ENCODE measurements at regions not wholly inside any gene's neighbourhood (a gene's known extent, or its start where the extent isn't known, plus 50 kb on each side); places are given as distances from the start of the nearest gene placed in this dataset.

- WGBS, 2 experiments (ENCODE audit: extremely low coverage in 2 of 2, insufficient read length in 1 of 2): no CpG with 5 or more reads among the region's 2 CpGs
- POLR2A ChIA-PET (ENCODE audit: unreplicated experiment): no interaction called here
- CTCF ChIA-PET: no interaction called here
- ATAC-seq (ENCODE audit: low read depth) (no peak), DNase-seq (no peak)
- H4K91ac ChIP-seq (ENCODE audit: insufficient read depth, low read depth, low read length): no peak overlapping the region
- H2BK20ac ChIP-seq (ENCODE audit: low read depth, low read length): no peak overlapping the region
- H3K14ac ChIP-seq (replicated peaks; ENCODE audit: low read depth, low read length): no peak overlapping the region
- H3K9me3 ChIP-seq (ENCODE audit: control insufficient read depth, insufficient read depth, low read length): no peaks in the 10 kb centered on the region
- H3K4me3 ChIP-seq (ENCODE audit: insufficient read depth, low read depth, low read length): no peak overlapping the region
- H3K4me1 ChIP-seq (ENCODE audit: control insufficient read depth, insufficient read depth, low read length): no peaks in the 10 kb centered on the region
- H4K8ac ChIP-seq (ENCODE audit: low read depth in 2 of 2, low read length in 2 of 2): no peak overlapping the region
- no peak overlapping the region for H3K23ac ChIP-seq (ENCODE audit: low read depth, low read length)
- H2BK120ac ChIP-seq (ENCODE audit: low read depth, low read length): no peak overlapping the region
- H3K27me3 ChIP-seq (ENCODE audit: control insufficient read depth, insufficient read depth, low read length): no peaks in the 10 kb centered on the region
- dilution Hi-C loops (cut with HindIII; ENCODE audit: low sequenced_read_pairs, unreplicated experiment) (no loop called here), intact Hi-C loops (cut with micrococcal nuclease) (no loop called here), in situ Hi-C loops (cut with MboI; ENCODE audit: low sequenced_read_pairs) (no loop called here)
- no peak overlapping the region for H2AFZ ChIP-seq (replicated peaks; ENCODE audit: low read length, poor library complexity)
- H2BK15ac ChIP-seq (ENCODE audit: low read depth, low read length): no peak overlapping the region
- no peak overlapping the region for H3K4ac ChIP-seq (ENCODE audit: low read depth, low read length)
- no peak overlapping the region for H2BK5ac ChIP-seq (ENCODE audit: low read depth, low read length, poor library complexity, severe bottlenecking)
- H3K79me1 ChIP-seq (ENCODE audit: low read depth in 1 of 2, low read length in 2 of 2): no peaks in the 10 kb centered on the region
- no peak overlapping the region for H4K5ac ChIP-seq (ENCODE audit: low read depth, low read length)
- no peak overlapping the region for H3K18ac ChIP-seq (ENCODE audit: low read depth, low read length)
- H3K27ac ChIP-seq (ENCODE audit: insufficient read depth, low read length): no peak overlapping the region
- TF ChIP-seq CTCF (conservative IDR thresholded peaks at IDR 0.05; ENCODE audit: low read depth, low read length) (no peak), CHD1 (IDR thresholded peaks at IDR 0.05; ENCODE audit: low read depth, low read length) (no peak), BHLHE40 (IDR thresholded peaks at IDR 0.05; ENCODE audit: low read depth, low read length) (no peak), RFX5 (IDR thresholded peaks at IDR 0.05; ENCODE audit: low read depth, low read length) (no peak), RCOR1 (IDR thresholded peaks at IDR 0.05; ENCODE audit: insufficient replicate concordance, low read length) (no peak), POLR2A (IDR thresholded peaks at IDR 0.05; ENCODE audit: low read depth, low read length) (no peak), USF2 (IDR thresholded peaks at IDR 0.05; ENCODE audit: low read depth, low read length) (no peak), MAFK (IDR thresholded peaks at IDR 0.05; ENCODE audit: low read depth, low read length) (no peak), CEBPB (IDR thresholded peaks at IDR 0.05; ENCODE audit: low read depth, low read length) (no peak)
- H2AK5ac ChIP-seq (ENCODE audit: low read depth, low read length): no peak overlapping the region
- H3K9ac ChIP-seq (ENCODE audit: low read depth, low read length): no peak overlapping the region
- H2AK9ac ChIP-seq (replicated peaks; ENCODE audit: low read depth, low read length, poor library complexity): no peak overlapping the region
- no peak overlapping the region for H3K56ac ChIP-seq (ENCODE audit: extremely low read depth, insufficient read depth, low read length)
- H3K4me2 ChIP-seq (ENCODE audit: low read depth, low read length): no peak overlapping the region
- no peaks in the 10 kb centered on the region for H3K36me3 ChIP-seq (ENCODE audit: control insufficient read depth, insufficient read depth, low read length)
- H3K9me1 ChIP-seq (ENCODE audit: insufficient read depth, low read length): no peaks in the 10 kb centered on the region
- BruUV-seq (replicated peaks): no TSS peak
- H4K20me1 ChIP-seq (ENCODE audit: insufficient read depth, low read length): no peaks in the 10 kb centered on the region
Measured at GRCh38 chr7:136325027-136325426, 347.9 kb upstream of the MTPN start.
